BE2C (cell line): ENCODE measurements at regions not wholly inside any gene's neighbourhood (a gene's known extent, or its start where the extent isn't known, plus 50 kb on each side); places are given as distances from the start of the nearest gene placed in this dataset.

ENCODE experiments used
- DNase-seq: peaks from one replicate; pipeline ENCODE4 v3.0.0-alpha.2; 2020
- H3K27me3 ChIP-seq: fragments of 250-450 bp; sonication (Bioruptor Pico); 2 replicates; pipeline ENCODE4 v1.5.1; 2020; ENCODE audit warnings: mild to moderate bottlenecking
- H3K36me3 ChIP-seq: fragments of 250-450 bp; sonication (Bioruptor Pico); 2 replicates; pipeline ENCODE4 v1.5.1; 2020; ENCODE audit warnings: mild to moderate bottlenecking
- H3K4me1 ChIP-seq: fragments of 250-450 bp; sonication (Bioruptor Pico); 2 replicates; pipeline ENCODE4 v1.5.1; 2020
- H3K4me3 ChIP-seq: 2 replicates; pipeline ENCODE4 v1.5.1; 2011; ENCODE audit warnings: low read depth, low read length
- H3K9me3 ChIP-seq: fragments of 250-450 bp; sonication (Bioruptor Pico); 2 replicates; pipeline ENCODE4 v1.5.1; 2020
- TF ChIP-seq, protein P1 (sequence below): IDR thresholded peaks from 2 replicates; pipeline ENCODE4 v1.5.1; 2012; ENCODE audit warnings: mild to moderate bottlenecking, low read depth, low read length

DNA sequence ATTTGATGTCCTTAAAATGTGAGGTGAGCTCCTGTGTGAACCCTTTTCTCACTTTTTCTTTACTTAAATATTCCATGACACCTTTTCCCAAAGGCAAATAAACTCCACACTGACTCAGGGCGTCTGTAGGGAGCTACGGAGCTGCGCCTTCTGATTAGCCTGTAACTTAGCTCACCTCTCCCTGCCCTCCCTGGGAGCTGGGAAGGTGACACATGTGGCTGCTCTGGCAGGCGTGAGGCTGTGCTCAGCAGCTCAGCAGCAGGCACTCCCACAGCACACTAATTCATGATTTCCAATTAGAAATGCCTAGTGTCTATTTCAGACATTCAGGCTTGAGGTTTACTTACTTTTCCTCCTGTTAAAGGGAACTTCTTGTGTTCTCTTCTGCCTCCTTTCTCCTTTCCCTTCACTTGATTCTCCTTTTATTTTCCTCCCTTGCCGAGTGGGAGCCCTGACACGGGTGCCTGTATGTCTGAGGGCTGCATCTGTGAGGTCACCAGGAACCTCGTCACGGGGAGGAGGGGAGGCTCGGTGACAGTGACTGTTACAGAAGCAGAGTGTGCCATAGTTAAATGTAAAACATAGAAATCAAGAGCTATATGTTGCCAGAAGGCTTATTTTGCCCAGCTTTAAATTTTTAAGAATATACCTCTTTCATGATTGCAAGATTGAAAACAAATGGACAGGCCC is 437.1 kb downstream of the DCDC2C start:
- no peak for DNase-seq
- Histone ChIP-seq H3K4me1 (no peaks in the 10 kb centered on the region), H3K36me3 (no peaks in the 10 kb centered on the region), H3K9me3 (no peaks in the 10 kb centered on the region), H3K4me3 (no peak overlapping the region), H3K27me3 (no peaks in the 10 kb centered on the region)
- TF ChIP-seq, protein P1, sequence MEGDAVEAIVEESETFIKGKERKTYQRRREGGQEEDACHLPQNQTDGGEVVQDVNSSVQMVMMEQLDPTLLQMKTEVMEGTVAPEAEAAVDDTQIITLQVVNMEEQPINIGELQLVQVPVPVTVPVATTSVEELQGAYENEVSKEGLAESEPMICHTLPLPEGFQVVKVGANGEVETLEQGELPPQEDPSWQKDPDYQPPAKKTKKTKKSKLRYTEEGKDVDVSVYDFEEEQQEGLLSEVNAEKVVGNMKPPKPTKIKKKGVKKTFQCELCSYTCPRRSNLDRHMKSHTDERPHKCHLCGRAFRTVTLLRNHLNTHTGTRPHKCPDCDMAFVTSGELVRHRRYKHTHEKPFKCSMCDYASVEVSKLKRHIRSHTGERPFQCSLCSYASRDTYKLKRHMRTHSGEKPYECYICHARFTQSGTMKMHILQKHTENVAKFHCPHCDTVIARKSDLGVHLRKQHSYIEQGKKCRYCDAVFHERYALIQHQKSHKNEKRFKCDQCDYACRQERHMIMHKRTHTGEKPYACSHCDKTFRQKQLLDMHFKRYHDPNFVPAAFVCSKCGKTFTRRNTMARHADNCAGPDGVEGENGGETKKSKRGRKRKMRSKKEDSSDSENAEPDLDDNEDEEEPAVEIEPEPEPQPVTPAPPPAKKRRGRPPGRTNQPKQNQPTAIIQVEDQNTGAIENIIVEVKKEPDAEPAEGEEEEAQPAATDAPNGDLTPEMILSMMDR, result no peak

DNA sequence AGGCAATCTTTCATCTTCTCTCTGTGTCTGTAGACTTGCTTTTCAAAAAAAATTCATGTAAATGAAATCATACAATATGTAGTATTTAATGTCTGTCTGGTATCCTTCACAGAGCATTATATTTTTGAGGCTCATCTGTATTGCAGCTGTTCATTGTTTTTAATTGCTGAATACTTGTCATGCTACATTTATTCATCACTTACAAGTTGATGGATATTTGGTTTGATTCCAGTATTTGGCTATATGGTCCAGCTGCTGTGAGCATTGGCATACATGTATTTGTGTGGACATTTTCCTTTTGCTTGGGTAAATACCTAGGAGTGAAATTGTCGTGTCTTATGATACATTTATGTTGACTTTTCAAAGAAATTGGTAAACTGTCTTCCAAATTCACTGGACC is 441.4 kb downstream of the DCDC2C start:
- Histone ChIP-seq H3K36me3 (no peaks in the 10 kb centered on the region), H3K4me3 (no peak overlapping the region), H3K27me3 (no peaks in the 10 kb centered on the region), H3K4me1 (no peaks in the 10 kb centered on the region), H3K9me3 (no peaks in the 10 kb centered on the region)
- TF ChIP-seq, protein P1, result no peak
- no peak for DNase-seq

DNA sequence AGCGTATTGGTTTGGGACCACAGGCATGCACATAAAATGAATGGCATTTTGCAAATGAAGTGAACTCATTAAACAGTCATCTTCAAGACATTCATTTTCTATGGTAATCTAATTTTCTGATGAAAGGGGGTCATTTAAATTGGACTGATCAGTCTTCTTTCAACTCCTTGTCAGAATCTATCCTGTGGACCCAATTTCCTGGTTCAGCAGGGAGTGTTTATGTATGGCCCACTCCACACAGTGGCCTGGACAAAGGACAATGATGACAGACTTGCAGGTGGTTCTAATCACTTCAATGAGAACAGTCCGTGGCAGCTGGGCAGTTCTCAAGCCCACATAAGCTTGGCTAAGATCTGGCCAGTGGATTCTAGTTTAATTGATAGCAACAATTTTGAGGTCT is 448.1 kb downstream of the DCDC2C start:
- H3K9me3 ChIP-seq, result no peaks in the 10 kb centered on the region
- H3K36me3 ChIP-seq, result no peaks in the 10 kb centered on the region
- no peaks in the 10 kb centered on the region for H3K4me1 ChIP-seq
- H3K27me3 ChIP-seq, result no peaks in the 10 kb centered on the region
- DNase-seq, result no peak
- TF ChIP-seq, protein P1, result no peak
- H3K4me3 ChIP-seq, result no peak overlapping the region

DNA sequence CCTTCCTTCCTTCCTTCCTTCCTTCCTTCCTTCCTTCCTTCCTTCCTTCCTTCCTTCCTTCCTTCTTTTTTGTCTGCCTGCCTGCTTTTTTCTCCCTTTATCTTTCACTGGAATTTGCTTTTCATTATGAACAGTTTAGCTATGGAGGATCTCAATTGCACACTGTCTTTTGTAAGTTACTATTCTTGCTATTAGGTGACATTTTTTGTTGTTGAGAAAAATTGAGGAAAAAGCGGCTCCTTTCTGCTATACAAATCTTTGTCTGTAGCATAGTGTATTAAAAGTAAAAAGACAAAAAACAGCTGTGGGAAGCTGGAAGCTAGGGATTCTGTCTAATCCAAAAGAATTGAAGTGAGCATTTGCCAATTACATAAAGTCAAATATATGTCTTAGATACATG is 448.7 kb downstream of the DCDC2C start:
- Histone ChIP-seq H3K27me3 (no peaks in the 10 kb centered on the region), H3K4me1 (no peaks in the 10 kb centered on the region), H3K36me3 (no peaks in the 10 kb centered on the region), H3K4me3 (no peak overlapping the region), H3K9me3 (no peaks in the 10 kb centered on the region)
- DNase-seq, result no peak
- TF ChIP-seq, protein P1, result no peak

DNA sequence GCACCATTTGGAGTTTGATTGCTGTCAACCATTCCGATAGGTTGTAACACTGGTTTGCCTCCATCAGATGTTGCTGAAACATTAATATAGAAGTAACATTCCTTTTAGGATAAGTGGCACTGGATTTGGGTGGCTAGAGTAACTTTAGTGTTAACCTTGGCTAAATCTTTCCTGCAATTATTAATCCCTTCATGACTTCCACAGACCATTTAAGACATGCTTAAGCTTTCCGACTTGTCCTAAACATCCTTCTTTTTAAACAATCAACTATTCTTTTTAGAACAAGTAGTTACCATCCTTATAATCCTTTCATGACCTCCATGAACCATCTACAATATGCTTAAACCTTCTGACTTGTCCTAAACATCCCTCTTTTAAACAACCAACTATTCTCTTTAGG is 465.5 kb downstream of the DCDC2C start:
- no peaks in the 10 kb centered on the region for H3K36me3 ChIP-seq
- TF ChIP-seq, protein P1, result no peak
- H3K9me3 ChIP-seq, result no peaks in the 10 kb centered on the region; the same call in 1 of the 2 replicates
- H3K27me3 ChIP-seq, result no peaks in the 10 kb centered on the region
- no peak overlapping the region for H3K4me3 ChIP-seq
- H3K4me1 ChIP-seq, result no peaks in the 10 kb centered on the region
- no peak for DNase-seq

DNA sequence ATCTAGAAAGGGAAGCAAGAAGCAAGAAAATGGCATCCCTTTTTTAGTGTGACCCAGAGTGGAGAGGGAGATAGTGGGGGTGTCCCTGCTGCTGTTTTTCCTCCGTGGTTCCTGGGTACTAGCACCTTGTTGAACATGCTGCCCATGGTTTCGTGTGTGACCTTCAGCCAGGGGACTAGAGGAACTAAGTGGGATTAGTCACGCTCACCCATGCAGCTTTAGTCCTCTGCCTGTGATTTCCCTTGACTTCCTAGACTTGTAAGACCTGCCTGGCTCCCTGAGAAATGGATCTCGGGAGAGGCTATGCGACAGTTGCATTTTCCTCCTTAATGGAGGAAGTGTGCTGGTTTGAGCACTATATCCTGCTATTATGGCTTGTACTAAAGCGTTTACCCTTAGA is 471.4 kb downstream of the DCDC2C start:
- TF ChIP-seq, protein P1, result no peak
- no peaks in the 10 kb centered on the region; the same call in 1 of the 2 replicates for H3K9me3 ChIP-seq
- DNase-seq, result no peak

More for the DNA sequence above, 471.4 kb downstream of the DCDC2C start:
- Histone ChIP-seq H3K4me3 (no peak overlapping the region), H3K4me1 (no peaks in the 10 kb centered on the region), H3K36me3 (no peaks in the 10 kb centered on the region), H3K27me3 (no peaks in the 10 kb centered on the region)
